DMS114 treated with DMSO at 0.1 percent for 48 hours (cell line): ENCODE measurements at regions not wholly inside any gene's neighbourhood (a gene's known extent, or its start where the extent isn't known, plus 50 kb on each side); places are given as distances from the start of the nearest gene placed in this dataset.

Source experiments
- DNase-seq: peaks from one replicate; lab custom pipeline; 2025; ENCODE audit not compliant: unreplicated experiment; lab: John Stamatoyannopoulos, UW

DNA sequence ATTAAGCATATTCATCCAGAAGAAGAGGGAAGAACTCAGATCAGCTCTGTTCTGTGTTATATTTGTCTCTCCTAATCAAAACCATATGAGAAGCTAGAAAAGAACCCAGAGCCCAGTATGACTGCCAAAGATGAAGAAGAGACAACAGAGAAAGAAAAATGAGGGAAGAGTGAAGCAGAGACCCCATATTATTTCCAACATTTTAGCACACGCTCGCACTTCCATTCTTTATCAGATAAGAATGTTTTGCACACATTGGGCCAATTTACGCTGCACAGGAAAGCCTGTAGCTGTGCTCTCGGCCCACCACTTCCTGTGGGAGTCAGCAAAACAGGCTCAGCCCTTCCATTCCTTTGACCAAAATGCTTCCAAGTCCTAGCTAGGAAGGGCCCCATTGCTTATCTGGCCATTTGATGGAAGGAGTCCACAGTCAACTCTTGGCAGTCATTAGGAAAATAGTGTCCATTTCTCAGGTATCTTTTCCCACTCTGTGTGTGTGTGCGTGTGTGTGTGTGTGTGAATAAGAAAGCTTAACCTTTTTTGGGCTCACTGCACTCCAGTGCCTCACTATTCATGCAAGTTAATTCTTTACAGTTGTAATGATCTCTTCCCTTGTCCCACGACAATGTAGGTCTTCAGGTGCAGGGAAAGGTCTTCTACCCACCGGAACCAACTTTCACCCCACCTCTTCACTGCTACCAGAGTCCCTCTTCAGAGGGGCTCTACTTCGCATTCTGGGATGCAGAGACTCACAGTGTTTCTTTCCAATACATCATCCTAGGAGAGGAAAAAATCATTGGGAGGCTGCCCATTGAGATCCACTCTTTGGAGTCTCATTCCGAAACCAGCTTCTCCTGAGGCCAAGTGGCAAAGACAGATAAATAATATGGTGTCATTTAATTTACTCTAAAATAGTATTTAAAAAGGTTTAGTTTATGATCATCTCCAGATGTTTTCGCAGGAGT is 237.5 kb downstream of the COG6 start:
- DNase-seq = no peak

DNA sequence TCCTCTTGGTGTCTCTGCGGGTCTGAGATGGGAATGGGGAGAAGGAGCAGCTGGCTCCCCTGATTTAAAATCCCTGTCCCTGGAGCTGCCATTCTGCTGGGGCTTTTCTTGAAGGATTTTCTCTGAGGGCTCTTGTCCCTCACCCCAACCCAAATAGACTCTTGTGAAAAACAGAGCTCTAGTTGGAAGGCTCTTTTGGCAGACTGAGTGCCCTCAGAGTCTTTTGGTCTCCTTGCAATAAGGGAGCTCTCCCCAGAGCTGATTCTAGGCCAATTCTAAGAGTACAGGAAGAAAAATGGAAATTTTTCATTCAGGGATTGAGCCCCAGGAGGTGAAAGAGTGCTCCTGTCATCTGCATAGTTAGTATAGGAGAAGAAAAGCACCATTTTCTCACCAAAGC is 238.3 kb downstream of the COG6 start:
- no peak for DNase-seq

DNA sequence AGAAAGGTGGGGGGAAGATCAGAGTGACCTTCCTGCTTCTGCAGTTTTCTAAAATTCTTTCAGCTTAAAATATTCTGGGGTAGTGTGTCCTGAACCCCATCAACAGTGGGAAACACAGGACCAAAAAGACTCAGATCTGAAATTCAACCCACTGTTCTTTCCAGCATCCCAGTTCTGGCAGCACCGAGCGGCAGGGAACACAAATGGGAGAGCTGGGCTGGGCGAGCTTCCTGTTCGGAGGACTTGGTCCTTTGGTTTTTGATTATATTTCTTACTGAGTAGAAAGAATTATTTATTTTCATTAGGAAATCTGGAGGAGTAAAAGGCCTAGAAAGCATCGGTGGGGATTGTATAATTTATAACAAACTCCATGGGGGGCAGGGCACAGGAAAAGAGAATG is 239.1 kb downstream of the COG6 start:
- DNase-seq = no peak

DNA sequence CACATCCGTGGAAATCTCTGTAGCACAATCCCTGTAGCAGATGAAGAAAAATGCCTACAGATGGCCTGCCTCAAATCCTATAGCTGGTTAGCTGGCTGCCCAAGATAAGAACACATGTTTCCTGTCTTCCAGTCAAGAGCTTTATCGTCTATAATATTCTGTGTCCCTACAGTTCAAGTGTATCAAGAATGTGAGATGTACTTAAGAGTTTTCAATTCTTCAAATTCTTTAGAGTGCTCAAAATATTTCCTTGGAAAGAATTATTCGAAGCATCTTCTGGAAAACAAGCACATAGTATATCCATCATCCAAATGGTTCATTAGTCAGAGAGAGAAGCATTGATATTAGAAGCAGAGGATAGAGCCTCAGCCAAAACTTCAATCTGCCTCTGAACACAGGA is 239.8 kb downstream of the COG6 start:
- no peak for DNase-seq

DNA sequence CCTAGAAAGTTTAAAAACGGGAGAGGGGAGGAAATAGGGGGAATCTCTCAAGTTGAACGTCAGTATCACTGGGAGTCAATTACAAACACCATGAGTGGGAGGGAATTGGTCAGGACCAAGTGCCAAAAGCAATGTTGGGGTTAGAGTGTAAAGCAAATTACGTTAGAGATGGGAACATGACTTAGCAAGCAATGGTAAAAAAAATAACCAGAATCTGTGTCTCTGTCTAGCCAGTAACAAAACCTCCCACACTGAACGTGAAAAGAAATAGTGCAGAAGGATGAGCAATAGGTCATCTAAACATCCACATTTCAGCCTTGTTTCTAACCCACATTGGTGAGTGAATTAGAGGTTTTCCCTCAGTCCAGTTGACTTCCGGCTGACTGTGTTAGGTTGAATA is 242.2 kb downstream of the COG6 start:
- DNase-seq = no peak

DNA sequence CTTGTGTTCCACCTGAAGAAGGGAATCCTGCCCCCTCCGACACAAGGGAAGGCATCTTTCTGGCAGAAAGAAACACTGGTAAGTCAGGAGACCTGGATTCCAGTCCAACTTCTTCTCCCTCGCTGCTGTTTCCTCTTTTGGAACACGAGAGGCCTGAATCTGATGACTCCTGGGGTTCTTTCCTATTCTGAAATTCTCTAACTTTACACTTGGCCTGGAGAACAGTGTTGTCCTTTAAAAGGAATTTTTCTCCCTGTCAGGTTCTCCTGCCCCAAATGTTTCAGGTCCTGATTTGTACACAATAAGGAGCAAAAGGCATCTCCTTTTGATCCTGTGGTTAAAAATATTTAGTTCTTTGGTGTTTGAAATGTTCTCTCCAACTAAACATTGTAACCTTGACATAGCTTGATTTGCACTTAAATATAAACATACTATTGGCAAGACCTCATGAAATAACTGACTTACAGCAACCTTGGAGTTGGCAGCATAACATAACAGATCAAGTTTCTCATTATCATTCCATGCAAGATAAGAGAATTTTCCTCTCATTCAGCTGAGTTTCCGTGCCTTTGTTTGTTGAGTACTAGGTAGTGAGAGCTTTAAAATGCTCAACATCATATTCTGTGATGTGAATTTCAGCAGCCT is 244.8 kb downstream of the COG6 start:
- no peak for DNase-seq

DNA sequence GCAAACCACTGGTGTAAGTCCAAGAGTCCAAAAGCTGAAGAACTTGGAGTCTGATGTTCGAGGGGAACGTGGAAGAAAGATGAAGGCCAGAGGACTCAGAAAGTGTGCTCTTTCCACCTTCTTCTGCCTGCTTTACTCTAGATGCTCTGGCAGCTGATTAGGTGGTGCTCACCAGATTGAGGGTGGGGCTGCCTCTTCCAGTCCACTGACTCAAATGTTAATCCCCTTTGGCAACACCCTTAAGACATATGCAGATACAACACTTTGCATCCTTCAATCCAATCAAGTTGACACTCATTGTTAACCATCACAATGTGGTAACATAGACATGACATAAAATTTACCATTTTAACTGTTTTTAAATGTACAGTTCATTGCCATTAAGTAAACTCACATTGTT is 249.5 kb downstream of the COG6 start:
- DNase-seq = no peak

DNA sequence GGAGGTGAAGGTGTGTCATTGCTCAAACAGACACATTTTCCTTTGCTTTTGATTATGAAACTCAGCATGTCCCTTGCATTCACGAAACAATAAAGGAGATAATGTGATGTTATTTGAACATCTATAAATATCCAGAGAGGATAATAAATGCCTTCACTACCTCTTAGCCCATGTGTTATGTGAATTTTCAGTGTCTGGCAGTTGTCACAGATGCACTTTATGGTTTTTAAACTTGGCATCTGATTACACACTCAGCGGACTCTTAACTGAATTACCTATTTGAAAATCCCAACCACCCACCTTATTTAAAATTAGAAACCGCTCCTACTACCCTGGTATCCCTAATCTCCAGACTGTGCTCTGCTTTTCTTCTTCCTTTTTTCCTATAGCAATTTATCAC is 254.2 kb downstream of the COG6 start:
- no peak for DNase-seq

DNA sequence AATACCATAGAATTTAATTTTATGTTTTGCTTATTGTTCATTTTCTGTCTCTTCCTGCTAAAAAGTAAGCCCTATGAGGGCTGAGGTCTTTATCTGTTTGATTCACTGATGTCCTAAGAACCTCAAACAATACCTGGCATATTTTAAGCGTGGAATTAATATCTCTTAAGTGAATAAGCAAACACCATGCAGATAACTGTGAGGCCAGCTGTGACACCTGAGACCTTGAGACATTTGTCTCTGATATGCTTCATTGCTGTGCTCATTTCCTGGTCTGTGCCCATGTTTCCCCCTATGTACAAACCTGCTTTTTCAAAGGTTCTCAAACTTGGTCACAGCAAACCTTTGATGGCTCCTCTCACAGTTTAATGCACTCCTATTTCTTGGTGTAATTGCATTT is 254.6 kb downstream of the COG6 start:
- DNase-seq = no peak

DNA sequence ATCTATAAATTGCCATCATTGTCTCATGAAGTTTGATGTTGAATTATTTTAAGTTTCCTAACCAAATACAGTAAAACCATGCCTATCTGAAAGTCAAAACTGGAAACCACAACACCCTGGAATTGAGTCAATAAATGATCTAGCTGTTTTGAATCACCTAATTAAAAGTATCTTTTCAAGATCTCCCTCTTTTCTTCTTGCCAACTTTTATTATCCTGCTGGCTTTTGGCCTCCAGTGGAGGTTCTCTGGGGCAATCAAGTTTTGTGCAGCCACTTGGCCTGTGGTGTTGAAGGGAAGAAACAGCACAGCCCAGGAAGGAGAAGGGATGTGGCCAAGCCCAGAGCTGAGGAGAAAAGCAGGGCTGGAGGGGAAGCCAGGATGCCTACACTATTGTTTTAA is 255.4 kb downstream of the COG6 start:
- no peak for DNase-seq

DNA sequence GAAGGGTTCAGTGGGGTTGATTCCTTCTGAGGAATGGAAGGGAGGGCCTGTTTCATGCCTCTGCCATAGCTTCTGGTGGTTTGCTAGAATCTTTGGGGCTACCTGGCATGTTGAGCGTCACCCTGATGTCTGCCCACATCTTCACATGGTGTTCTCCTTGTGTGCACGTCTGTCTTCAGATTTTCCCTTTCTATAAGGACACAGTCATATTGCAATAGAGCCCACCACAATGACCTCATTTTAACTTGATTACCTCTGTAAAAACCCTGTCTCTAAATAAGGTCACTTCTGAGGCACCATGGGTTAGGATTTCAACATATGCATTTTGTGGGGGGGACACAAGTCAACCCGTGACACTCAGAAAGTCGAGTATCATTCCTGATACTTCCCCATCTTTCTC is 257.9 kb downstream of the COG6 start:
- DNase-seq = no peak

DNA sequence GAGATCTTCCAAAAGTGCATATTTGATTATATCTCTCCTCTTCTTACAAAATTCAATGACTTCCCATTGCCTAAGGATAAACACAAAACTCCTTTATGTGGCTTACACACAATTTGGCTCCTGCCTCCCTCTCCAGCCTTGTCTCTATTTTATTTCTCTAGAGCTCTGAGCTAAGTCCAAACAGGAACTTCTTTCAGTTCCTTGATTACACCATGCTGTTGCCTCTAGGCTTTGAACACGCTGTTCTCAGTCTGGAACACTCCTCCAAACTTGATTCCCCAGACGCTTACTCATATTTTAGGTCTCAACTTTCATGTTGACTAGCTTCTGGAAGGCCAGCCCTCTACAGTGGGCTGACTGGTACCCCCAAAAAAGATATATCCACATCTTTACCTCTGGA is 258.5 kb downstream of the COG6 start:
- no peak for DNase-seq

DNA sequence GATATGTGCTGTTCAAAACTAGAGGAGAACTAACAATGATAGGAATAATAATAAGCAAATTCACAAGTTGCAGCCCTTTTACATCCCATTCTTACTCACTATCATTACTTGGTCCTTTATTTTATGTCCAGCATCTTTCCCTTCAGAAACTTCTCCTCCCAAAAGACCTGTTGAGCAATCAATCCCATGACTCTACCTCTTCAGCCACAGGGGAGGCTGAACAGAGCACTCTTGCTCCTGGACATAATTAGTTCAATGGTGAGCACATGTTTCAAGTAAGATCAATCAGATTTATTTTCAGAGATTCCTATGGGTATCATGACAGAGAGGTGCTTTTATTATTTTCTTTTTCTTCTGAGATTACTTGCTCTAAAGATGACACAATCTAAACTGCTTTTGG is 260.0 kb downstream of the COG6 start:
- no peak for DNase-seq

DNA sequence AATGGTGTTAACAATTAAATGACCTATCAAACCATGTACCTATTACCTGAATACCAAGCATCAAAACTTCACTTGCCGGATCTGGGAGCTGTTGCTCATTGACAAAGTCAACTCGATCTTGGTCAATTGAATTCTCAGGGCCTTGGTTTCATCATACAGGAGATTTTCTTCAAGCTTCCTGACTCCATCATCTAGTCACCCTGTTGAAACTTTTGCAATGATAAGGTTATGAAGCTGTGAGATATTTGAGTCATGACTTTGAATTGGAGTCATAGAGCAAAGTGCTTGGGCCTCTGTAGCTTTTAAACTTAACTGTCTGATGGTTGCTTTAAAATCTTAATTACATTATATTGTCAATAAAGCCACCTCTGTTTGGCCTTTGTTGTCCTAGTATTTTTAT is 260.9 kb downstream of the COG6 start:
- DNase-seq = no peak

DNA sequence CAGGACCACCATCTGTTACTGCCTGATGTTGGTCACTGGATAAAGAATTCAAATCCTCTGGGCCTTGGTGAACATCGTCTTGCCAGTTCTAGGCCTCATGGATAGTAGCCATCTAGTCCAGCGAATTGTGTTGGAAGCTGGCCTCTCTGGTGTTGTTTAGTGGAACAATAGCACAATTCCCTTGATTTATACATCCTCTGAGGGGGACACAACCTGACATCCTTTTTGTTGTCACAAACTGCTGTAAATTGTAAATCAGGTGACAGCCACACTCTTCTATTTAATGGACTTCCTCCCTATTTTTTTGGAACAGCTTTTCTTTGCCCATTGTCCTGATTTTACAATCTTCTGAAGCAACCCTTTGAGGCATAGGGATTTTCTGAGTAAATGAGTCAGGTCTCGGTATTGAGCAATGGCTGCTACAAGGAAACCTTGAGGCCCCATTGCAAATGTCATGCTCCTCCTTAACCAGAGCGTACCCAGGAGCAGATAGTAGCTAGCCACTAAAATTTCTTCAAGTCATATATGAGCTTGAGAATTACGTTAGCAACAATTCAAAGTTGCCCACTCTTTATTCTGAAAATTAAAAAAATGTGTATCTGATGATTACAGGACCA is 263.3 kb downstream of the COG6 start:
- DNase-seq = no peak

DNA sequence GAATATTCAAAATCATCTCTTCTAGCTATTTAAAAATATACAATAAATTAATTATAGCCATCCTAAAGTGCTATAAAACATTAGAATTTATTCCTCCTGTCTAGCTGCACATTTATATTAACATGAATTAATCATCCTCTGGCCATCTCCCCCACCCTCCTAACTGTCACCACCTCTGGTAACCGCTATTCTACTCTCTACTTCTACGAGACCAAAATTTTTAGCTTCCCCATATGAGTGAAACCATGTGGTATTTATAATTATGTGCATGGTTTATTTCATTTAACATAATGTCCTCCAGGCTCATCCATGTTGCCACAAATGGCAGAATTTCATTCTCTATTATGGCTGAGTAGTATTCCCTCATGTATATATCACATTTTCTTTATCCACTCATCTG is 265.2 kb downstream of the COG6 start:
- DNase-seq = no peak

DNA sequence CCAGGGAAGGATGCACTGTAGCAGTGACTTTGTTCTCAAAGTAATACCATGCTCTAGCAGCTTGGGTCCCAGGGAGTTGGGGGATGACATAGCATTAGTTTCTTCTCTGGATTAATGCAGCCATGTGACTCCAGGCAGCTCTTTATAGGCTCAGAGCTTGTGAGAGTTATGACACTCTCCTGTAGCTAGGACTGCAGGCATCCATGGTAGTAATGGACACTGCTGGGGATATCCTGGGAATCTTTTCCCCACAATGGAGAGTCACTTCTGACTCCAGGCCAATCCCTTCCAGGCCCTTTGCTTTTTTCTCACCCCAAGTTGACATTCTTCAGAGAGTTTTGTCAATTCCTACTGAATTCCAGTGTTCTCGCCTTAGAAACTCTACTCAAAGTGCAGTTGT is 270.9 kb downstream of the COG6 start:
- DNase-seq = no peak

DNA sequence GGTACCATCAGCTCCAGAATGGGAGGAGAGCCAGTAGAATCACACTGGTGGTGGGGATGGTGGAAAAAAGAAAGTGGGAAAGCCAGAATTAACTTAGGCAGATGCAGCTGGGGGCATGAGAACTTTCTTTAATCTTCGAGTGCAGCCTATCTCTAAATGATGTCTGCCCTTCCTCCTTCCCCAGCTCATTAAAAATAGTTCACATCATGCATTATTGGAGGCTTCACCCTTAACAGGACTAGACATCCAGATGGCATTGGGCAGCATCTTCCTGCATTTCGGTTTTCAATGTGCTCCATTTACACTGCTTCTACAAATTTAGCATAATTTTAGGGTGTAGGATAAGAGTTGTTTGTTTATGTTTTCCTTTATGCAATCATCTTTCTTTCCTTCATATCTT is 272.8 kb downstream of the COG6 start:
- no peak for DNase-seq

DNA sequence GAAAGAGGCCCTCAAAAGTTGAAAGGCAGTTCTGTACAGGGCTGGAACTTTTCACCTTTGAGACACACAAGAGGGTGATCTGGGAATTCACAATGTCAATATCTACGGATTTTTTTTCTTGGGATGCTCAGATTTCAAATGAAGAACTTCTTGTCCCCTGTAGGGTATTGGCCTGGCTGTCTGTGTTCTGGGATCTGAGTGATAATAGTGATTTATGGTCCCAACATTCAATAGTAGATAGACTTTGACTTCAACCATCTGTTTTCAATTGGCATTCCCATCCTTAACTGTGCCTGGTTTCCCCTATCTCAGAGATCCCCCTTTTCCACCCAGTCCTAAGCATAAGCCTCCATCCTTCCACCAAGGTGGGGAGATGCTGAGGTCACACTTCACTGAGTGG is 274.1 kb downstream of the COG6 start:
- no peak for DNase-seq

DNA sequence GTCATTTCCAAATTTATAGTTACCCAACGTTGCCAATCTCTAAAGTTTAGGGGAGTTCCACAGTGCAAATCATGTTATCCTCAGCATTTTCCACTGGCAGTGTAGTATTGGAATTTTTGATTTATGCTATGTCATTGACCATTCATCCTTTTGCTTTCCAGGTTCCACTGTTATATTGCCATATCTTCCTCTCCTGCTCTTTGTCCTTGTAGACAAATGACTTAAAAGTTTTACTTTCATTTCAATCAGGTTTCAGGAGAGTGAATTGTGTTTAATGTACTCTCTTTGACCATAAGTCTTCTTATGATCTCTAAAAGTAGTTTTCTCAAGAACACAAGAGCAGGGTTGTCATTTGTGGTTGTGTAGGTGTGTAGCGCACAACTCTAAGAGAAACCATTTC is 274.6 kb downstream of the COG6 start:
- DNase-seq = no peak

DNA sequence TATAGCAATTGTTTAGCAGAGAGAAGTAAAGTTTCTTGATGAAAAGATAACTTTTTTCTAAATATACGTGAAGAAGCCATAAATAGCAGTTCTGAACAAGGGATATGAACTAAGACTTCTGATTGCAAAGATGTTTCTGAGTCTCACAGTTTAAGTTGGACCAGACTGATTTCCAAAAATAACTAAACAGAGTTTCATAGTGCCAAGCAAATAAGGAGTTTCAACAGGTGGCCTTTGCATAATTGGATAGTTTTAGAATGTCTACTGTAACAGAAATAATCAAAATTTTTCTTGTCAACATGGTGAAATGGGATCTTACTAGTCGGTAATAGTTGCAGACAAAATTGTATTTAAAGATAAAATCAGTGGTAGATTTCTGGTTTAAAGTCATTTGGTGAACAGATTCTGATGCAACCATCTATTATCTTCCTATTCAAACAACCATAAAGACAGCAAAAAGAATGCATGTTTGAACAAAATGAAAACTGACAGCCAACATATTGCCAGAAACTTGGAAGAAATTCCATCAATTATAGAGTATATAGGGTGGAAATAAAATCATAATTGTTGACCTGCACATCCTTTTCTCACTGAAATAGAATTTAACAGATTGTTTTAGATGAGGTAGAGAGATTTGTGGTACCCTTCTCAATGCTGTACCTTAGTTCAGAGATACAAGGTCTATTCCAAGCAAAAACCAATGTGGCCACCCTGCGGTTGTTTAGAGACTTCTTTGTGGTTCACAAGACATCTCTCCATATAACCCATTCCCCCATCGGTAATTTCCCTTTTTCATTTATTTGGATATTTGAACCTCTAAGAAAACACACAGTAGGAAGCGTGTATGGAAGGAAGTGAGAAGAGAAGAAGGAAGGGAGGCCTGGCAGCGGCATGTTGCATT is 275.3 kb downstream of the COG6 start:
- DNase-seq = no peak
